IMR-90 (cell line): ENCODE measurements at regions not wholly inside any gene's neighbourhood (a gene's known extent, or its start where the extent isn't known, plus 50 kb on each side); places are given as distances from the start of the nearest gene placed in this dataset.

Experiments used
- ATAC-seq: fragments of 200-7000 bp; cut with Tn5 transposase; 2 replicates; pipeline ENCODE4 v1.9.1; 2020; ENCODE audit warnings: low read depth, mild to moderate bottlenecking, moderate library complexity
- BruUV-seq: library from RNA; stranded (reverse); fragments of 400-500 nt; replicated peaks from 2 replicates; lab custom pipeline; 2021; lab: Mats Ljungman, UMichigan
- CTCF ChIA-PET: fragments of 300-600 bp; formaldehyde crosslinking; extraction: SDS; loops from one replicate; lab custom pipeline; 2021; ENCODE audit warnings: antibody characterized with exemption; lab: Yijun Ruan, JAX
- POLR2A ChIA-PET: fragments of 300-600 bp; sonication (Branson Sonifier 250); formaldehyde crosslinking; loops from one replicate; lab custom pipeline; 2022; ENCODE audit warnings: antibody characterized with exemption; ENCODE audit not compliant: unreplicated experiment; lab: Charles Lee
- DNase-seq: peaks from one replicate; pipeline ENCODE4 v3.0.0; 2013
- H2AFZ ChIP-seq: replicated peaks from 2 replicates; pipeline ENCODE3; 2013; ENCODE audit warnings: low read length, mild to moderate bottlenecking; ENCODE audit not compliant: poor library complexity
- H2AK5ac ChIP-seq: 2 replicates; pipeline ENCODE4 v1.6.1; 2013; ENCODE audit warnings: low read depth, low read length, inconsistent platforms
- H2AK9ac ChIP-seq: replicated peaks from 2 replicates; pipeline ENCODE3; 2013; ENCODE audit warnings: mild to moderate bottlenecking, low read depth, low read length, moderate library complexity; ENCODE audit not compliant: poor library complexity
- H2BK120ac ChIP-seq: 2 replicates; pipeline ENCODE4 v1.6.1; 2013; ENCODE audit warnings: low read depth, low read length, inconsistent platforms
- H2BK15ac ChIP-seq: 3 replicates; pipeline ENCODE4 v1.6.1; 2013; ENCODE audit warnings: low read depth, low read length, inconsistent platforms
- H2BK20ac ChIP-seq: 2 replicates; pipeline ENCODE4 v1.6.1; 2013; ENCODE audit warnings: low read depth, mild to moderate bottlenecking, inconsistent platforms, low read length, moderate library complexity
- H2BK5ac ChIP-seq: 2 replicates; pipeline ENCODE4 v1.6.1; 2013; ENCODE audit warnings: mild to moderate bottlenecking, low read depth, low read length, inconsistent platforms; ENCODE audit not compliant: poor library complexity, severe bottlenecking
- H3K14ac ChIP-seq: replicated peaks from 2 replicates; pipeline ENCODE4 v1.6.1; 2013; ENCODE audit warnings: low read depth, low read length, inconsistent platforms
- H3K18ac ChIP-seq: 2 replicates; pipeline ENCODE4 v1.6.1; 2013; ENCODE audit warnings: low read depth, low read length, control low read depth
- H3K23ac ChIP-seq: 2 replicates; pipeline ENCODE4 v1.6.1; 2013; ENCODE audit warnings: low read depth, low read length, inconsistent platforms
- H3K27ac ChIP-seq: 2 replicates; pipeline ENCODE4 v1.5.1; 2013; ENCODE audit warnings: mild to moderate bottlenecking, control low read depth, low read length; ENCODE audit not compliant: insufficient read depth
- H3K27me3 ChIP-seq: 2 replicates; pipeline ENCODE4 v1.6.1; 2013; ENCODE audit warnings: low read length; ENCODE audit not compliant: control insufficient read depth, insufficient read depth
- H3K36me3 ChIP-seq: 2 replicates; pipeline ENCODE4 v1.6.1; 2013; ENCODE audit warnings: low read length, mixed read lengths; ENCODE audit not compliant: control insufficient read depth, insufficient read depth
- H3K4ac ChIP-seq: 2 replicates; pipeline ENCODE4 v1.6.1; 2013; ENCODE audit warnings: low read depth, low read length, inconsistent platforms
- H3K4me1 ChIP-seq: 2 replicates; pipeline ENCODE4 v1.6.1; 2013; ENCODE audit warnings: low read length, mixed read lengths; ENCODE audit not compliant: control insufficient read depth, insufficient read depth
- H3K4me2 ChIP-seq: 2 replicates; pipeline ENCODE4 v1.6.1; 2013; ENCODE audit warnings: low read depth, mild to moderate bottlenecking, control low read depth, low read length, moderate library complexity
- H3K4me3 ChIP-seq: 2 replicates; pipeline ENCODE4 v1.5.1; 2013; ENCODE audit warnings: low read depth, mild to moderate bottlenecking, control low read depth, low read length, moderate library complexity; ENCODE audit not compliant: insufficient read depth
- H3K56ac ChIP-seq: 2 replicates; pipeline ENCODE4 v1.6.1; 2013; ENCODE audit warnings: low read length, inconsistent platforms; ENCODE audit not compliant: insufficient read depth; ENCODE audit errors: extremely low read depth
- H3K79me1 ChIP-seq, 2 experiments: 2 replicates each; pipeline ENCODE4 v1.6.1; 2013; ENCODE audit warnings: low read length in 2 of 2, inconsistent platforms in 1 of 2, low read depth in 1 of 2
- H3K9ac ChIP-seq: 2 replicates; pipeline ENCODE4 v1.6.1; 2013; ENCODE audit warnings: low read depth, low read length, control low read depth
- H3K9me1 ChIP-seq: 2 replicates; pipeline ENCODE4 v1.6.1; 2013; ENCODE audit warnings: low read length, inconsistent platforms; ENCODE audit not compliant: insufficient read depth
- H3K9me3 ChIP-seq: 2 replicates; pipeline ENCODE4 v1.6.1; 2013; ENCODE audit warnings: low read length; ENCODE audit not compliant: control insufficient read depth, insufficient read depth
- H4K20me1 ChIP-seq: 2 replicates; pipeline ENCODE4 v1.6.1; 2013; ENCODE audit warnings: low read length, inconsistent platforms; ENCODE audit not compliant: insufficient read depth
- H4K5ac ChIP-seq: 2 replicates; pipeline ENCODE4 v1.6.1; 2013; ENCODE audit warnings: mild to moderate bottlenecking, low read depth, low read length, control low read depth
- H4K8ac ChIP-seq, 2 experiments: 2 replicates each; pipeline ENCODE4 v1.6.1; 2013; ENCODE audit warnings: low read depth in 2 of 2, low read length in 2 of 2, control low read depth in 1 of 2, inconsistent platforms in 1 of 2
- H4K91ac ChIP-seq: 2 replicates; pipeline ENCODE4 v1.6.1; 2013; ENCODE audit warnings: low read depth, low read length, inconsistent platforms; ENCODE audit not compliant: insufficient read depth
- RCOR1 ChIP-seq: IDR thresholded peaks from 2 replicates; pipeline ENCODE4 v1.6.1; 2012; ENCODE audit warnings: mild to moderate bottlenecking, low read length, improper control_type of control experiment; ENCODE audit not compliant: insufficient replicate concordance
- SMC3 ChIP-seq: fragments of 150-350 bp; IDR thresholded peaks from 2 replicates; pipeline ENCODE4 v1.6.1; 2016; ENCODE audit warnings: low read depth, mild to moderate bottlenecking, antibody characterized with exemption, low read length, moderate library complexity
- WGBS, 2 experiments: methylation state at CpG; one replicate each; pipeline versions ENCODE4 v1.1.5 to v1.1.7; 2013; ENCODE audit warnings: missing lambda C conversion rate in 2 of 2; ENCODE audit not compliant: insufficient read length in 1 of 2; ENCODE audit errors: extremely low coverage in 2 of 2; 5-methylcytosine and 5-hydroxymethylcytosine counted together
- dilution Hi-C: fragments of 300-500 bp; cut with HindIII; formaldehyde crosslinking; loops from one replicate; pipeline ENCODE4 v1.14.3; 2018; ENCODE audit warnings: low sequenced_read_pairs; ENCODE audit not compliant: unreplicated experiment
- in situ Hi-C: fragments of 300-500 bp; cut with MboI; formaldehyde crosslinking; loops from 3 replicates; pipeline ENCODE4 v1.14.3; 2019; ENCODE audit warnings: low sequenced_read_pairs, inconsistent platforms, mixed read lengths
- intact Hi-C: fragments of 100-400 bp; cut with micrococcal nuclease; formaldehyde crosslinking; loops from 2 replicates; pipeline ENCODE4 v1.10.0; 2022

GRCh38 chr5:79183617-79184016 lies 52.3 kb upstream of the JMY start:
- no peak overlapping the region for H3K27ac ChIP-seq
- BruUV-seq, result no TSS peak
- DNase-seq, result no peak
- no peaks in the 10 kb centered on the region for H3K36me3 ChIP-seq
- no peak overlapping the region for H2BK15ac ChIP-seq
- peaks cover 2% of the 10 kb centered on the region; the same call in 1 of the 2 replicates for H3K27me3 ChIP-seq
- H3K79me1 ChIP-seq, result no peaks in the 10 kb centered on the region
- H2AK5ac ChIP-seq, result no peak overlapping the region
- H4K91ac ChIP-seq, result no peak overlapping the region
- no peak overlapping the region for H2AFZ ChIP-seq
- H2BK20ac ChIP-seq, result no peak overlapping the region
- TF ChIP-seq SMC3, result no peak
- no peak for TF ChIP-seq RCOR1
- H3K56ac ChIP-seq, result no peak overlapping the region
- no peak overlapping the region for H4K5ac ChIP-seq
- WGBS, 2 experiments, result no CpG with 5 or more reads among the region's 1 CpG
- no peak overlapping the region for H2AK9ac ChIP-seq
- H3K23ac ChIP-seq, result no peak overlapping the region
- H3K9ac ChIP-seq, result no peak overlapping the region
- no peaks in the 10 kb centered on the region for H3K9me3 ChIP-seq
- H3K4me3 ChIP-seq, result no peak overlapping the region
- no peaks in the 10 kb centered on the region for H3K9me1 ChIP-seq
- H3K4me1 ChIP-seq, result peaks cover 4% of the 10 kb centered on the region; the same call in 1 of the 2 replicates
- H3K14ac ChIP-seq, result no peak overlapping the region
- ChIA-PET CTCF (interaction anchor here (0.9 kb wide), 2 partner anchors 17 to 50 kb away, joined by 3 to 5 read pairs; no protein-coding TSS in a partner anchor), POLR2A (no interaction called here)
- no peaks in the 10 kb centered on the region for H4K20me1 ChIP-seq
- H3K4ac ChIP-seq, result no peak overlapping the region
- intact Hi-C loops, result no loop called here
- no peak overlapping the region for H3K4me2 ChIP-seq
- H2BK120ac ChIP-seq, result no peak overlapping the region
- no peak for ATAC-seq
- in situ Hi-C loops, result no loop called here
- dilution Hi-C loops, result no loop called here
- no peak overlapping the region for H2BK5ac ChIP-seq
- H4K8ac ChIP-seq, result no peak overlapping the region
- H3K18ac ChIP-seq, result no peak overlapping the region
